Glomerular visceral epithelial cell (primary cell): ENCODE measurements at regions not wholly inside any gene's neighbourhood (a gene's known extent, or its start where the extent isn't known, plus 50 kb on each side); places are given as distances from the start of the nearest gene placed in this dataset.

Experiments
- DNase-seq: peaks from one replicate; pipeline ENCODE4 v3.0.0-alpha.2; 2016; ENCODE audit errors: extremely low spot score

DNA sequence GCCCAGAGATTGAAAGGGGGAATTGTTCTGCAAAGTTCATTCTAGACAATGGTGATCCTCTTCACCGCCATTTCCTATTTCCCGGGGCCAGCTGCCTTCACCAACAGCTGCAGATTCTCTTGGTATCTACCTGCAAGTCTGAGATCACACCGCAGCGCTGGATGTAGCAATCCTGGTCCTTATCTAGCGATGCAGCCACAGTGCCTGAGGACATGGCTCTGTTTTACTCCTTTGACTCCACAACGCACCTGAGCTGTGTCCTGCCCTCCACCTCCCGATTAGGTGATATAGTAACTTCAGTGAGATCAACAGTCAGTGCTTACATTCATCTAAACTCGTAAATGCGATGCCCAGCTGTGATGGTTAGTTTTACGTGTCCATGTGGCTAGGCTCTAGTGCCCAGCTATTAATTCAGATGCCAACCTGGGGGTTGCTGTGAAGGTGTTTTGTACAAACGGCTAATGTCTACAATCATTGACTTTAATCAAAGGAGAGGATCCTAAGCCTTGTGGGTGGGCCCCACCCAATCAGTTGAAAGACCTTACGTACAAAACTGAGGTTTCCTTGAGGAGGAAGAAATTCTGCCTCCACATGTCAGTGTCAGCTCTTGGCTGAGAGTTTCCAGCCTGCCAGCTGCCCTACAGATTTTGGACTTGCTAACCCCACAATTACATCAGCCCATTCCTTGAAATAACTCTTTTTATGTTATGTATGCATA is 189.8 kb downstream of the SH3BP4 start:
- DNase-seq: no peak

GRCh38 chr2:235142601-235143000 is 190.8 kb downstream of the SH3BP4 start:
- DNase-seq: no peak

DNA sequence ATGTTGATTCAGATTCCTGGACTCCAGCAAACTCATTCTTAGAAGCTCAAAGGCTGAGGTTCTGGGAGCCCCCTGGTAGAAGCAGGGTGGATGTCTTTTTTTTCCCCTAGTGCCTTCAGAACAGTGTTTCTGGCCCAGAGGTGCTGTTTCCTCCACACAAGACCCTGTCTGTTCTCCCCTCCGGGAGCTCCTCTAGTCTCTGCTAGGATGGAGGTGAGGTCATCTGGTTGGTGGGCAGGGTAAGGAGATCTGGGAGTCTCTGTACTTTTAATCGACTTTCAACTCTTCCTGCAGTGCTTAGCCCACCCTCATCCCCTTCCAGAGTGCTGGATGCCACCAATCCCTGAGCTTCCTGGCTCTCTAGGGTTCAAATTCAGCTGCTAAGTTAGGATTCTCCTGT is 192.0 kb downstream of the SH3BP4 start:
- DNase-seq: no peak

DNA sequence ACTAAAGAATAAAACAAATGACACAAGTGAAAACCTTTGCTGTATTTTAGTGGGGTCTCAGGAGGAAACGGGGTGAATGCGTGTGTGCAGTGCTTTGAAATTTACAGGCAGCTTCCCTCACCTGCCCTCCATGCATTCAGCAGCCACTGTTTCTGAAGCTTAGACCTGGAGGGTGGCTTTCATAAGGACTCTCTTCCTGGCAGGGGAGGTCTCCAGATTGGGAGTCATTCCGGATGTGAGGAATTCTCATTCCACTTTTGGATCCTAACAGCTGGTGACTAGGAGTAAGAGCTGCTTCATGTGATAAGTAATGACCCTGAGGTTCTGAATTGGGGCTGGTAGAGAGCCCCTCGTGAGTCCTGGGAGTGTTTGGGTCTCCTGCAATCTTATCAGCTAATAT is 192.5 kb downstream of the SH3BP4 start:
- DNase-seq: no peak

DNA sequence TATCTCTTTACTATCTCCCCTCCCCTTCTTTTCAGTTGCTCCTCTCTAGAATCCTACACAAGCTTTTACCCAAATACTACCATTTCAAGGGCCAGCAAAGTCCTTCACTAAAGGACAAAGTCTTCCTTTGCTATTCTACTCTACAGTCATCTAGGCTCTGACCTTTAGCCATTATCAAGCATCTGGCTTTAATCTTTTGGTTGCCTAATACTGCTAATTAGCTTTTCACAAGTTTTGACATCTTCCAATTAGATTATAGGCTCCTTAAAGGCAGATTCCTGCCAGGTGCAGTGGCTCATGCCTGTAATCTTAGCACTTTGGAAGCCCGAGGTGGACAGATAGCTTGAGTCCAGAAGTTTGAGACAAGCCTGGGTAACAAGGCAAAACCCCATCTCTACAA is 194.4 kb downstream of the SH3BP4 start:
- DNase-seq: no peak

DNA sequence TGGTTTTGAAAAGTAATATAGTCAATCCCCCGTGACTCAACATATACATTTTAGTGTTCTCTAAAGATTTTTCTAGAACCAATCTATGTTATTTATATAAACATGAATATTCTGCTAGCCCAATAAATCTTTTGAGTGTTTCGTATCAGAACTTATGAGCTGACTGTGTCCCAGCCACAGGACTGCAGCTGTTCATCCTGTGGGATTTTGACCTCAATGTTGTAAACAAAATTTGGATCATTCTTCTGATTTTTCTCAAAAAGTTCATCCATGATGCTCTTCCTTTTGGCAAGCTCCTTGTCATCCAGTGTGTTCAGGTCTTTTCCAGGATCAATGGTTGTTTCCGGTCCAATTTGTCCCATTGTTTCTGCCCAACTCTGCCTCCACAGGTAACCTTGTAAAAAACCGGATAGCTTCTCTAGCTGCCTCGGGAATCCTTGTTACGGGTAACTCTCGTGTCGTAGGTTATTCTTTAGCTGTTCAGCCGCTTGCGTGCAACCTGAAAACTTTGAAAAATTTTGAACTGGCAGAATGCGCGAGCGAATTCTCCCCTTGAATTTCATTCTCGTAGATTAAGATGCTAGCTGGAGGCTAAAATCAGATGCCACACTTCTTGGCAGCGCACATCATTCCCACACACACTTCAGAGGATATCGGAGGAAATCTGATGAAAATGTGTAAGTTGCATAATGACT is 195.2 kb downstream of the SH3BP4 start:
- no peak for DNase-seq

DNA sequence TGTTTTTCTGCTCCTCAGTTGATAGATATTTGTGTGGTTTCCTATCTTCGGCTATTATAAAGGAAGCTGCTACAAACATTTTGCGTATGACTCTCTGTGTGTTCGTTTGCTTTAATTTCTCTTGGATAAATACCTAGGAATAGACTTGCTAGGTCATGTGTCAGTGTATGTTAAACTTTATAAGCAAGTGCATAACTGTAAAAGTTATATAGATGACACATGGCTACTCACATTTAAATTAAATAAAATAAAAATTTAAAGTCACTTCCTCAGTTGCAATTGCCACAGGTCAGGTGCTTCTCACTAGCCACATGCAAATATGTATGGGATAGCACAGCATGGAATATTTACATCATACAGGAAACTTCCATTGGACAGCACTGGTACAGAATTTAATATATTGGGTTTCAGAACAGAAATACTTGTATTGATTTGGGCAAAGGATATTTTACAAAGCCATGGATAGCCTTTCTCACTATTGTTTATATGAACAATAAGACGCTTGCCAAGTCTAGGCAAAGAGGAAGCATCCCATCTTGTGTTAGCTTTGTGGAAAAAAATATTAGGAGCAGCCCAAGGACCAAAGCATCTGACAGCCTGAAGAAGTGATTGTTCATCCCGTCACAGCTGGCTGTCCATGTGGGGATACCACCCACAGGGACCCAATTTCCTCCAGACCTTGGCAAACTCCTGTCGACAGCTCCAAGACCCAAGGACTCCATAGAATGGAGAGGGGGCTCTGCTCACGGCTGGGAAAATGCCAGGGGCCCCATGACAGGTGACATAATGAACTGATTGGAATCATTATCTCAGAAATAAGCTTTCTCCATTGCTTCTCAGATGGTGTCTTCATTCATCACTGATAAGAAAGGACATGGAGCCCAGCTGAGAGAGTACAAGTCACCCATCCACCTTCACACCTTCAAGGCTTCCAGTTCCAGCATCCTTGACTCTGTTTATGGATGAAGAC is 196.7 kb downstream of the SH3BP4 start:
- DNase-seq: no peak

GRCh38 chr2:235149240-235149659 is 197.4 kb downstream of the SH3BP4 start:
- DNase-seq: no peak

- no peak for DNase-seq
These were observed 197.9 kb downstream of the SH3BP4 start for GRCh38 chr2:235149736-235150135.

GRCh38 chr2:235151152-235151551 is 199.3 kb downstream of the SH3BP4 start:
- no peak for DNase-seq

- DNase-seq: no peak
These were observed 203.3 kb downstream of the SH3BP4 start for GRCh38 chr2:235155163-235155562.

DNA sequence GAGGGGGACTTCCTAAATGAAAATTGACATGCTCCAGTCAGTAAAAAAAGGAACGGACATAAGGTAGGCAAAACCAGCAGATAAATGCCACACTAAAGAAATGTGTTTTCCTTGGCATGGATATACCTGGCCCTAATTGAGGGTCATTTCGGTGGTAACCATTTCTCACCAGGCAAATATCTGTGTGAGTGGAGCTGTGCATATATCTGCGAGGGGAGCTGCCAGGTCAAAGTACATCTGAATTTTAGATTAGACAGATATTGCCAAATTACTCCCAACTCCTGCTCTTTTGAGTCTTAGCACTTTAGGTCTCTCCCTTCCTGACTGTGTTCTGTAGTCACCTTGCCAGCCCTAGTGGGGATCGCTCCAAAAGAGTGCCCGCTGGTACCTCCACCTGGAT is 204.2 kb downstream of the SH3BP4 start:
- DNase-seq: no peak

GRCh38 chr2:235157746-235158482 is 206.1 kb downstream of the SH3BP4 start:
- no peak for DNase-seq

DNA sequence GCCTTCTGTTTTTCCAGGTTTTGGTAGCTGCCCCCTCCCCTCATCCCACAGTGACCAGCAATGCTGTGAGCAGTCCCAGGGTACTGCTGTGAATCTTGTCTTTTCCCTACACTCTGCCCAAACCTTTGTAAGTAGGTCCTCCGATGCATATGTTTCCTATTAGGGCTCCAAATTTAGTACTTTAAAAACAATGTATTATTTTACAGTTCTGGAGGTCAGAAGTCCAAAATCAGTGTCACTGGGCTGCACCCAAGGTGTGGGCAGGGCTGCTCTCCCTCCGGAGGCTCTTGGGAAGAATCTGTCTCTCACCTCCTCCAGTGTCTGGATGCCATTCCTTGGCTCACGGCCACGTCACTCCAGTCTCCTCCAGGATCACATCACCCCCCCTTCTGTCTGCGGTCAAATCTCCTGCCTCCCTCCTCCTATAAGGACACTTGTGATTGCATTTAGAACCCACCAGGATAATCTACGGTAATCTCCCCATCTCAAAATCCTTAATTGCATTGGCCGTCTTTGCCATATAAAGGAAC is 208.5 kb downstream of the SH3BP4 start:
- DNase-seq: no peak

- DNase-seq: no peak
These were observed 209.7 kb downstream of the SH3BP4 start for GRCh38 chr2:235161565-235161964.

DNA sequence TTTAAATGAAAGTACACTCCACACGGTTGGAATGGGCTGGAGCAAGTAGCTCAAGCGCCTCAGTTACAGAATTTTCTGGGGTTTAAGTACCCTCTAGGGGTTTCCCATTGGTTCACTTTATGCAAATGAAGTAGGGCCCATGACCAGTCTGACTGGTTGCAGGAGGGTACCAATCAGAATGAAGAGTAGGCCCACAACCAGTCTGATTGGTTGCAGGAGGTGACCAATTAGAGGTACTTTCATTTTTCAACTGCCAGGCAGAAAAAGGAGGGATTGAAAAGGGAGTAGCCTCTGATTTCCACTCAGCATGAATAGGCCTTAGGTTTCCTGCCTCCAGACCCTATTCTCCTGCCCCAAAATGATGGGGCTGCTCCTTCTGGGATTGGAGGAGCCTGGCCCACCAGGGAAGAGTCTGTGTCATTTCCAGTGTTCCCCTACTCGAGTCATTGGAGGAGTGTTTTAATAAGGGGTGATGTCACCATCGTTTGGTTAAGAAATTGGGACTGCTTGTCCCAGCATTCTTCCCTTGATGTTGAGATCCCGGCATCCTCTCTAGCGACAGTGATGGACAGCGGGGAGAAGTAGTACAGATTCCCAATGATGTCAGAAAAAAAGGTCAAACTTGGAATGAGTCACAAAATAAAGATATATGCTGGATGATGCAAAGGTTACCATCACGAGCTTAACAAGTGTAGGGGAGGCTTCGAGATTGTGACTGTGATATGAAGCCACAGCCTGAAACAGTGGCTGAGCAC is 210.4 kb downstream of the SH3BP4 start:
- peak; percentile 11 for DNase-seq

GRCh38 chr2:235162837-235163197 is 211.0 kb downstream of the SH3BP4 start:
- no peak for DNase-seq

DNA sequence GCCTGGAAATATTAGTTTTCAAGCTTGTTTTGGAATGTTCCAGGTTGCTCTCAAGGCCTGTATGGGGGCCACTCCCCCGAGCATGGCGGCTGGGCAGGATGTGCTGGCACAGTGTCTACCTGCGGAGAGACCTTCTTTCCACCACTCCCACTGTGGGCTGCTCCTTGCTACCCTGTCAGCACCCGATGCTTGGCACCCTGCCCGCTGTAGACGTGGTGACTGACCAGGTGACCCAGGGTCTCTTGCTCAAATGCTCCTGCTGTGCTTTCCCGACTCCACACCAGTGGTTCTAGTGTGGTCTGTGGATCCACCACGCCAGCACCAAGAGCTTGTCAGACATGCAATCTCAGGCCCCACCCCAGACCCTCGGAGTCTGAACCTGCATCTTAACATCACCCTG is 213.3 kb downstream of the SH3BP4 start:
- DNase-seq: no peak

DNA sequence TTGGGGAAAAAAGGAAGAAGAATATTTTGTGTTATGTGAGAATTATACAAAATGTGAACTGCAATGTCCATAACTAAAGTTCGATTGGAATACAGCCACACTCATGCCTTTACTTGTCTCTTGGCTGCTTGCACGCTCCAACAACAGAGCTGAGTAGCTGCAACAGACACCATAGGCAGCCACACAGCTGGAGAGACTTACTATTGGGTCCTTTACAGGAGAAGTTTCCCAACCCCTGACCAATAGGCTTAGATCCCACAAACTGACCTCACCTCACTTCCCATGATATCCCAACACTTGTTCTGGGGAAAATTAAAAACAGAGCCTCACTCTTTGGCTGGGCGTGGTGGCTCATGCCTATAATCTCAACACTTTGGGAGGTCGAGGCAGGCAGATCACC is 213.8 kb downstream of the SH3BP4 start:
- DNase-seq: no peak

DNA sequence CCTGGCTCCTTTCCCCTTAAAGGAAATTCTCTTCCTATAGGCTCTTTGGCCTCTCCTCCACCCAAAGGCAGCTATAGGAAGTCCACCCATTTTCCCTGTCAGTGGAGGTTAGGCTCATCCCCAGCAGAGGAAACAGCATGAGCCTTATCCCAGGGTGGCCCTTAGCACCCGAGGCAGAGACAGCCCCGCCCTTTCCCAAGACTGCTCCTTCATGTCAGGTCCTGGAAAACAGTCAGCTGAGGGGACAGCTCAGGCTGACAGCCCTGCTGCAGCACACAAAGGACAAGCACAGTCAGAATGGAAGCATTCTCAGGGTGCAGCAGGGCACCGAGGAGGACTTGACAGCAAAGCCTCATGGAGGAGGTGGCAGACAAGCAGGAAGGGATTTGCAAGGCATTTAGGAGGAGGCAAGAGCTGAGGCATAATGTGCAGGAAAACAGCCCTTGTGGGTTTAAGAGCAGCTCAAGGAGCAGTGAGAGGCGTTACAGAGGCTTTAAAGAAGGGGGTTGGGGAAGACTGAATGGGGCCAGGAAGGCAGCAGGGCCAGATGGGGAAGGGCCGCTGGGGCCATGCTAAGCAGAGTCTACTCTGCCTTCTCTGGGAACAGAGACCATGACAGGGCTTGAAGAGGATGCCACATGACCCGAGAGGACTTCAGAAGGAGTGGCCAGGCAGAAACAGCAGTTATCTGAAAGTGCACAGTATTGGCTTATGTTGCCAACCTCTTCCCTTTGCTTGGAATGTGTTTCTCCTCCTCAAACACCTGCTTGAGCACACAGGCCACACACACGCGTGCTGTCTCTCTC is 216.6 kb downstream of the SH3BP4 start:
- DNase-seq: no peak
